ENCODE measurements at regions not wholly inside any gene's neighbourhood (a gene's known extent, or its start where the extent isn't known, plus 50 kb on each side); places are given as distances from the start of the nearest gene placed in this dataset.

- TF ChIP-seq ESRRG (CRISPR knock-in tag; IDR thresholded peaks at IDR 0.05) (no peak), POU6F1 (CRISPR knock-in tag; IDR thresholded peaks at IDR 0.05; ENCODE audit: borderline replicate concordance, low read depth) (no peak), BACH2 (CRISPR knock-in tag; IDR thresholded peaks at IDR 0.05; ENCODE audit: borderline replicate concordance) (no peak), TOX (CRISPR knock-in tag; IDR thresholded peaks at IDR 0.05; ENCODE audit: borderline replicate concordance) (no peak), SNAI2 (CRISPR knock-in tag; IDR thresholded peaks at IDR 0.05) (no peak), ZNF70 (CRISPR knock-in tag; IDR thresholded peaks at IDR 0.05) (no peak), TCF4 (CRISPR knock-in tag; IDR thresholded peaks at IDR 0.05; ENCODE audit: borderline replicate concordance) (no peak), ZFP30 (CRISPR knock-in tag; IDR thresholded peaks at IDR 0.05) (no peak), CREB5 (CRISPR knock-in tag; IDR thresholded peaks at IDR 0.05; ENCODE audit: low read depth) (no peak), ZNF565 (CRISPR knock-in tag; conservative IDR thresholded peaks at IDR 0.05; ENCODE audit: low read depth) (no peak), OSR1 (CRISPR knock-in tag; IDR thresholded peaks at IDR 0.05) (no peak), TSHZ2 (CRISPR knock-in tag; IDR thresholded peaks at IDR 0.05) (no peak), ARNTL (CRISPR knock-in tag; IDR thresholded peaks at IDR 0.05; ENCODE audit: borderline replicate concordance, low read depth) (no peak), ZFP3 (CRISPR knock-in tag; IDR thresholded peaks at IDR 0.05) (no peak), RARB (CRISPR knock-in tag; IDR thresholded peaks at IDR 0.05) (no peak), CSDC2 (CRISPR knock-in tag; IDR thresholded peaks at IDR 0.05) (no peak), ZNF8 (CRISPR knock-in tag; IDR thresholded peaks at IDR 0.05) (no peak), ZC3H10 (CRISPR knock-in tag; IDR thresholded peaks at IDR 0.05) (no peak)
- TF ChIP-seq, protein P1, sequence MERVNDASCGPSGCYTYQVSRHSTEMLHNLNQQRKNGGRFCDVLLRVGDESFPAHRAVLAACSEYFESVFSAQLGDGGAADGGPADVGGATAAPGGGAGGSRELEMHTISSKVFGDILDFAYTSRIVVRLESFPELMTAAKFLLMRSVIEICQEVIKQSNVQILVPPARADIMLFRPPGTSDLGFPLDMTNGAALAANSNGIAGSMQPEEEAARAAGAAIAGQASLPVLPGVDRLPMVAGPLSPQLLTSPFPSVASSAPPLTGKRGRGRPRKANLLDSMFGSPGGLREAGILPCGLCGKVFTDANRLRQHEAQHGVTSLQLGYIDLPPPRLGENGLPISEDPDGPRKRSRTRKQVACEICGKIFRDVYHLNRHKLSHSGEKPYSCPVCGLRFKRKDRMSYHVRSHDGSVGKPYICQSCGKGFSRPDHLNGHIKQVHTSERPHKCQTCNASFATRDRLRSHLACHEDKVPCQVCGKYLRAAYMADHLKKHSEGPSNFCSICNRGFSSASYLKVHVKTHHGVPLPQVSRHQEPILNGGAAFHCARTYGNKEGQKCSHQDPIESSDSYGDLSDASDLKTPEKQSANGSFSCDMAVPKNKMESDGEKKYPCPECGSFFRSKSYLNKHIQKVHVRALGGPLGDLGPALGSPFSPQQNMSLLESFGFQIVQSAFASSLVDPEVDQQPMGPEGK (CRISPR knock-in tag; IDR thresholded peaks at IDR 0.05; ENCODE audit: borderline replicate concordance), result no peak
- TF ChIP-seq, protein P2, sequence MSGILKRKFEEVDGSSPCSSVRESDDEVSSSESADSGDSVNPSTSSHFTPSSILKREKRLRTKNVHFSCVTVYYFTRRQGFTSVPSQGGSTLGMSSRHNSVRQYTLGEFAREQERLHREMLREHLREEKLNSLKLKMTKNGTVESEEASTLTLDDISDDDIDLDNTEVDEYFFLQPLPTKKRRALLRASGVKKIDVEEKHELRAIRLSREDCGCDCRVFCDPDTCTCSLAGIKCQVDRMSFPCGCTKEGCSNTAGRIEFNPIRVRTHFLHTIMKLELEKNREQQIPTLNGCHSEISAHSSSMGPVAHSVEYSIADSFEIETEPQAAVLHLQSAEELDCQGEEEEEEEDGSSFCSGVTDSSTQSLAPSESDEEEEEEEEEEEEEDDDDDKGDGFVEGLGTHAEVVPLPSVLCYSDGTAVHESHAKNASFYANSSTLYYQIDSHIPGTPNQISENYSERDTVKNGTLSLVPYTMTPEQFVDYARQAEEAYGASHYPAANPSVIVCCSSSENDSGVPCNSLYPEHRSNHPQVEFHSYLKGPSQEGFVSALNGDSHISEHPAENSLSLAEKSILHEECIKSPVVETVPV (CRISPR knock-in tag; IDR thresholded peaks at IDR 0.05), result no peak
- ATAC-seq, result peak; percentile 93
These were observed 95.0 kb upstream of the IFNGR1 start for GRCh38 chr6:137313928-137314855.

DNA sequence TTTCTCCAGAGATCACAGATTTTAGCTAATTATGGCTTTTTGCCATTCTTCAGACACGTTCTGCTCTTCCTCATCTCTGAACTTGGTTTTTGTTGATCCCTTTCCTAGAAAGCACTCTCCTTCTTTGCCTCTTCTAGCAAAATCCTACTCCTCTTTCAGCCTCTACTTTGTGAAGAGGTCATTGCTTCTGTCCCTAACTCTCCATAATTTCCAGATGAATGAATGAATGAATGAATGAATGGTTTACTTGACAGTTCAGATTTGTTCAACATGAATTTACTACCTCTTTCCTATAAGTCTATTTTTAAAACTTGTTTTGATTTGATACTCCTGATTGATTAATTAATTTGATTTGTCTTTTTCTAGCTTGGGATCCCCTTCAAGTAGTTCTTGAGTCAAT lies 94.0 kb upstream of the IFNGR1 start:
- ATAC-seq, result no peak
- TF ChIP-seq ZNF8 (CRISPR knock-in tag; IDR thresholded peaks at IDR 0.05) (no peak), CSDC2 (CRISPR knock-in tag; IDR thresholded peaks at IDR 0.05) (no peak), POU6F1 (CRISPR knock-in tag; IDR thresholded peaks at IDR 0.05; ENCODE audit: borderline replicate concordance, low read depth) (no peak), ZNF70 (CRISPR knock-in tag; IDR thresholded peaks at IDR 0.05) (no peak), TSHZ2 (CRISPR knock-in tag; IDR thresholded peaks at IDR 0.05) (no peak), ZNF565 (CRISPR knock-in tag; conservative IDR thresholded peaks at IDR 0.05; ENCODE audit: low read depth) (no peak), TCF4 (CRISPR knock-in tag; IDR thresholded peaks at IDR 0.05; ENCODE audit: borderline replicate concordance) (no peak), ZFP30 (CRISPR knock-in tag; IDR thresholded peaks at IDR 0.05) (no peak)
- TF ChIP-seq, protein P1 (CRISPR knock-in tag; IDR thresholded peaks at IDR 0.05; ENCODE audit: borderline replicate concordance), result no peak

All from SK-N-SH treated with all-trans-retinoic acid at 6 μM for 48 hours (cell line).